Peyer's patch (tissue), 4 donors: ENCODE measurements at regions not wholly inside any gene's neighbourhood (a gene's known extent, or its start where the extent isn't known, plus 50 kb on each side); places are given as distances from the start of the nearest gene placed in this dataset.

ENCODE experiments used
- CTCF ChIP-seq, 6 experiments: fragments of 450-650 bp in 4 of 6; fragments of 200-600 bp in 2 of 6; sonication (generic) in 1 of 6; IDR thresholded peaks; one replicate each; pipeline ENCODE4 v1.5.1; 2017 to 2019; ENCODE audit warnings: antibody characterized with exemption in 6 of 6, mild to moderate bottlenecking in 3 of 6, moderate library complexity in 1 of 6
- POLR2A ChIP-seq, 2 donors: fragments of 450-650 bp; IDR thresholded peaks; one replicate each; pipeline ENCODE4 v1.5.1; 2017; ENCODE audit warnings: antibody characterized with exemption in 2 of 2, mild to moderate bottlenecking in 2 of 2, moderate library complexity in 2 of 2

GRCh38 chr2:44061876-44062275 is 66.1 kb upstream of the LRPPRC start:
- TF ChIP-seq CTCF (IDR thresholded peaks at IDR 0.05) (no peak), POLR2A (IDR thresholded peaks at IDR 0.05) (no peak)
